ENCODE measurements at regions not wholly inside any gene's neighbourhood (a gene's known extent, or its start where the extent isn't known, plus 50 kb on each side); places are given as distances from the start of the nearest gene placed in this dataset.
"Not testable (repeated sequence)": the region's sequence is repeated elsewhere in the genome, so short reads cannot be mapped to it uniquely, and the experiment has no call there.

DNA sequence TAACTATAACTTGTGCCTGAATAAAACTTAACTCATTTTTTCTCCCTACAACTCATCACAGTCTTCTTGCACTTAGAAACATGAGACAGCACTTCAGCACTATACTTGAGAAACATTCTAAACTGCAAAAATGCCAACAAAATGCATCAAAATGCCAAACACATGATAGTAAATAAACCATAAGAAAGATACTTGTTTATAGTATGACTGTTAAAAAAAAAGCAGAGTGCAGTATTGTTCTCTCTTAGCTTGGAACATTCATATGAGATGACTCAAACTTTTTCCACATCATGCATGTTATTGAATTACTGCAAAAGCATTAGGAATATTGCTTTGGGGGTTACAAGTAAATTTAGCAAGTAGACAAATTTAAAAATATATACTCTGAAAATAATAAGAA, 135.7 kb upstream of the ANXA10 start:
- DNase-seq, result no peak

DNA sequence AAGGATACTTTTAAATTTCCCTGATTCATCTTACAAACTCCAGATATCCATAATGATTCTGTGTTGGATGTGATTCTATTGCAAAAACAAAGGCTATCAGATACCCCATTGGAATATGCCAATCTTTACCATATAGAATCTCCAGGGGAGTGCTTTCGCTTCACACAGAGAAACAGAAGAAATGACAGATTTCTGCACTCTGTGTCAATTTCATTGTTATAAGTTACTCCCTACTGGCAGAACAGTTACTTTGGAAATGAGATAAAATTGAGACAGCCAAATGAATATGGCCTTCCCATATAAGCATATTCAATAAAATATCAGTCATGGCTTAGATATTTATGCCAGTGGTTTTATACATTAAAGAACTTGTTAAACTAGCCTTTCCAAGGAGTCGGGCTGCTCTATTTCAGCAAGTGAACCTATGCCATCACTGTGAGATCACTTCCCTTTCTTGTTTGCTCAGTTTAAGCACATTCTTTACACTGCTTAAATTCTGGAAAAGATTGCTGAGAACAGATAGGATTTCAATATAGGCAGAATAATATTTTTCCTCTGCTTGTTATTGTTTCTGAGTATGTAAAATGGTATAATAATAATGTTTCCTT, 127.5 kb upstream of the ANXA10 start:
- DNase-seq, result no peak

- no peak for DNase-seq
Observed at GRCh38 chr4:167966143-167966542, 126.2 kb upstream of the ANXA10 start.

DNA sequence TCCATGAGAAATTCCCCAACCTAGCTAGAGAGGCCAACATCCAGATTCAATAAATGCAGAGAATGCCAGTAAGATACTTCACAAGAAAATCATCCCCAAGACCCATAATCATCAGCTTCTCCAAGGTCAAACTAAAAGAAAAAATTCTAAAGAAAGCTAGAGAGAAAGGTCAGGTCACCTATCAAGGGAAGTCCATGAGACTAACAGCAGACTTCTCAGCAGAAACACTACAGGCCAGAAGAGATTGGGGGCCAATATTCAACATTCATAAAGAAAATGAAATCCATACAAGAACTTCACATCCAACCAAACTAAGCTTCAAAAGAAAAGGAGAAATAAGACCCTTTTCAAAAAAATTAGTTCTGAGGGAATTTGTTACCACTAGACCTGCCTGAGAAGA, 118.8 kb upstream of the ANXA10 start:
- no peak for DNase-seq

DNA sequence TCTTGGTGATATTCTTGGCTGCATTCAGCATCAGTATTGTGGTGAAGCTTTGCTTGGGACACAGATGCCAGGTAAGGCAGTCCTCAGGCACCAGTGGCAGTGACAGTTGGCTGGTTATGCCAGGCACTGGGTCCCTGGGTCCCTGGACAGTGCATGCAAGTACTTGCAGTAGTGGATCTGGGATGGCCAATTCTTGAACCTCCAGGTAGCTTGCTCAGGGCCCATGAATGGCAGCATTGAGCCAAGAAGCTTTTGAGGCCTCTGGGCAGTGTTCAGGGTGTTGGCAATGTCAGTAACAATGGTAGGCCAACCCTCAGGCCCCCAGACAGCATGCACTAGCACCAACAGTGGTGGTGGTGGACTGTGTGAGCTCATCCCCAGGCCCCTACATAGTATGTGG, 106.8 kb upstream of the ANXA10 start:
- DNase-seq, result no peak

GRCh38 chr4:167986044-167986443, 106.3 kb upstream of the ANXA10 start:
- DNase-seq, result no peak

DNA sequence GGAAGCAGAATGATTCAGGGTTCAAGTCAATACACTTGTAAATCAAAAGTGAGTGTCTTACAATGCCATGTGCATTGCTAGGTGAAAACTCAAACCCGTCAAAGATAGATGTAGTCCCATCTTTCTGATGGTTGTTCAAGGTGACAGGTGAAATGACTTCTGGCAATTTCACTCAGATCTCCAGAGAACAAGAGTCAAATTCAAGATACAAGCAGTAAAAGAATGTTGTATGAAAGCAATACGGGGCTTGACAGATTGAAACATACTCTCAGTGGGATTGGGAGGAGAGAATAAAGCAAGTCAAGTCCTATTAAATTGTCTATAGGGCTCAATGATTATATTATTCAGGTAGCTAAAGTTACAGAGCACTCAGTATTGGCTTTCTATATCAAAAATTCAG, 105.1 kb upstream of the ANXA10 start:
- DNase-seq, result no peak

DNA sequence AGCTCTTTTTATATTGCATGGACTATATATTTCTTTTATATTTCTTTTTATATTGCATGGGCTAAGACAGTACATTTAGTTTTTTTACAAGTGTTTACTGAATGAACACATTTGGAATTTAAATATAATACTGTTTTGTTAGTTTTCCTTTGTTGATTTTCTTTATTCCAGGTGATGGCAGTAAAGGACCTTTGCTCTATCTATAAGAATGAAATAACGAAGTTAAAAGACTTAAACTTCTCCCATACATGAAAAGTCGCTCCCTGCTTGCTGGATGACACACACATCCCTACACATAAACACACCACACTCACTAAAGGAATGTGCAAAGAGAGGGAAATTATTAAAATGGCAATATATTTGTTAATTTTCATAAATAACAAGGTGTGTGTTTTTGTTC, 102.5 kb upstream of the ANXA10 start:
- no peak for DNase-seq

- not testable (repeated sequence) for DNase-seq
Observed at GRCh38 chr4:168008112-168008511, 84.2 kb upstream of the ANXA10 start.

DNA sequence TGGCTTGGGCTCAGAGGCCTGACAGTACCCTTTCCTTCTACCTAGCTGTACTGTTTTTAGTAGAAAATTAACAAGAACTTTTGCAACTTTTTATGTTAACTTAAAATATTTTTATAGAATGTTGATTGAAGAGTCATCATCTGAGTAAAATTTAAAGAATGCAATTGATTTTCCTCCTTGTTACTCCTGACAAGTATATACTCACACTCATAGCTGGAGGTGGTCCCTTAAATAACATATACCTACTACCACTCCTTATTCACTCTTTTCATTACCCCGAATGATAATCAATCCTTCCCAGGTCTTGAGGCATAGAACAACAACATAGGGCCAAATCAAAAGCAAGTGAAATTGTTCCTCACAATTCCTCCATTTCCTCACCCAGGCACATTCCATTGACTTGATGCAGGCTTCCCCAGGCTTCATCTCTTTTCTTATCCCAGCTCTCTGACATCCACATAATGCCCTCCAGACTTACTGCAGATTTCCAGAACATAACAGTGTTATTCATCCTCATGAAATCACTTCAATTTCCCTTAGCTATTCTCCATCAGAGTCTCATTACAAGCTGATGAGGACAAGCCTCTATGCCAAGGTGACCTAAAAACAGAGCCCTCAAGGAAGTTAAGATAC, 73.2 kb upstream of the ANXA10 start:
- no peak for DNase-seq

DNA sequence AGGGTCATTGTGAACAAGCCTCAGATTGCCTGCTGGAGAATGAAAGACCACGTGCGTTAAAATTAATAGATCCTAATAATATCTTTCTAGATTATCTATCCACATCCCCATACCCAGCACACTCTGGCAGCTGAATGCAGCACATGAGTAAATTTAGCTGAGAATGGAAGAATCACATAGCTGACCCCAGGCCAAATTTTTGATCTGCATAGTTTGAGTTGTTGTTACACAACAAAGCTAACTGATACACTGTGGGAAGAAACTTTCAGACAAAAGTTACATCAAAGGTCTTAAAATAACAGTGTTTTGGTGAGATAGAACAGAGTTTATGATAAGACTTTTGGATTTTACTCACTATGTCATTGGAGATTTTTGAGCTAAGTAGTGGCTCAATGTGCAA, 72.4 kb upstream of the ANXA10 start:
- DNase-seq, result no peak

DNA sequence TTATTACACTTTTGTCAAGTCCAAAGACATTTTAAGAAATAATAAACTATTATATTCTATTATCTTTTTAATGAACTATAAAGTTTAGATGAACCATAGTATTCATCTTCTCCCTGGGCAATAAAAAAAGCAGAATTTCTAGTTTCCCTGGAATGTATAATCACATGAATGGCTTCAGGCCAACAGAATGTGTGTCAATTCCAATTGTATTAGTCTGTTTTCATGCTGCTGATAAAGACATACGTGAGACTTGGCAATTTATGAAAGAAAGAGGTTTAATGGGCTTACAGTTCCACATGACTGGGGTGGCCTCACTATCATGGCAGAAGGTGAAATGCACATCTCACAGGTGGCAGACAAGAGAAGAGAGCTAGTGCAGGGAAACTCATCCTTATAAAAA, 70.7 kb upstream of the ANXA10 start:
- no peak for DNase-seq

DNA sequence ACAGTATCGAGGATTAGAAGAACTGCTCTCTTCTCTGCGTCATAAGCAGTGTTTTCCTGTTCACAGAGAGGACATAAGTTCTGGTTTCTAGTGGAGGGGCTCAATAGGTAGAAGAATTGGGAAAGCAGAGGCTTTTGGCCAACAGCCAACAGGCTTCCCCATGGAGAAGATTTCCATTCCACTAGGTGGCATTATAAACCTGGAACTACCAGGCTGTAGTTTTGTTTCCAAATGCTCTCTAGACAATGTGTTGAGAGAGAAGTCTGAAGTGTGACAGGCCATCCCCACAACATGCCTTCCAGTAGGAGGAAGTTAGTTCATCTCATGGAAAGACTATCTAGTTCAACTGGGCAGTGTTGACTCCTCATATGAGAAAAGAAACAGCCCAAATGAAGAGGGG, 63.8 kb upstream of the ANXA10 start:
- no peak for DNase-seq

- DNase-seq, result no peak
Observed at GRCh38 chr4:168028970-168029597, 63.3 kb upstream of the ANXA10 start.

GRCh38 chr4:168037676-168038075, 54.7 kb upstream of the ANXA10 start:
- no peak for DNase-seq

- DNase-seq, result no peak
Observed at GRCh38 chr4:168039593-168039992, 52.7 kb upstream of the ANXA10 start.

All from suppressor macrophage treated with lipopolysaccharide for 1 hour (primary cell).